ENCODE measurements at regions not wholly inside any gene's neighbourhood (a gene's known extent, or its start where the extent isn't known, plus 50 kb on each side); places are given as distances from the start of the nearest gene placed in this dataset.
A peak's percentile ranks its signal among the peaks of the same experiment; 100 is the strongest.

DNA sequence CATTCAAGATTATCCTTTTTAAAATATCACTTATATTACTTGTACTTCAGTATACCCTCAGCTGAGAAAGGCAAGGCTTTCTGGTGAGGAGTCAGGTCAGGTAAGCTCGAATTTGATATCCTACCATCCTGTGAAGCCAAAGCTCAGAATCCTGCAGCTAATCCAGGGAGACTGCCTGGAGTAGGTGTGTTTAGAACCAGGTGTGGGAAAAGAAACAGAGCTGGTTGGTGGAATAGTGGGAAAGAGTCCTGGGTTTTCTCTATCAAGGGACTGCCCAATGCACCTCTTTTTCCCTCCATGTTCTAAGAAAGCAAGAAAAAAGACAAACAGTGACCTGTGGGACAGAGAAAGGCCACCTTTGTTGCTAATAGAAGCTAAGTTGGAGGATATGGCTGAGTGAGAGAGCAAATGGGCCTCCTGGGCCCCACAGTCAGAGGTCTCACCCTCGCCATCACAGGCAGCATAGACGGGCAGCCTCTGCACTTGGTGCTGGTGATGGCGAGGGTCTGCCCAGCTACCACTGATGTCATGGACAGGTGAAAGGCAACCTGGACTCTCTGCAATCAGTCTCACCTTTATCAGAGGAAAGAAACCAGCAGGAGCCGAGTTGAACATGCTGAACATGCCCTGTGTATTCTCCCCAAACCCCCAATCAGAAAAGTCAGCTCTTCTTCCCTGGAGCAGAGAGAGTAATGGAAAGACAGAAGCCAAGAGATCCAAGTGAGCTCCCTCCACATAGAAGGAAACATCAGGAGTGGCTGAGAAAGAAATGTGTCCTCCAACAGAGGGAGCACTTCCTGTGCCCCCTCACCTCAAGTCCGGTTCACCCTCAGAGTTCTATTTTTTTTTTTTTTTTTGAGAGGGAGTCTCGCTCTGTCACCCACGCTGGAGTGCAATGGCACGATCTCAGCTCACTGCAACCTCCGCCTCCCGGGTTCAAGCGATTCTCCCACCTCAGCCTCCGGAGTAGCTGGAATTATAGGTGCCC lies 491.3 kb downstream of the BUD13 start:
- DNase-seq (ENCODE audit: low spot score in 2 of 2): no peak
- no peak for FAIRE-seq

DNA sequence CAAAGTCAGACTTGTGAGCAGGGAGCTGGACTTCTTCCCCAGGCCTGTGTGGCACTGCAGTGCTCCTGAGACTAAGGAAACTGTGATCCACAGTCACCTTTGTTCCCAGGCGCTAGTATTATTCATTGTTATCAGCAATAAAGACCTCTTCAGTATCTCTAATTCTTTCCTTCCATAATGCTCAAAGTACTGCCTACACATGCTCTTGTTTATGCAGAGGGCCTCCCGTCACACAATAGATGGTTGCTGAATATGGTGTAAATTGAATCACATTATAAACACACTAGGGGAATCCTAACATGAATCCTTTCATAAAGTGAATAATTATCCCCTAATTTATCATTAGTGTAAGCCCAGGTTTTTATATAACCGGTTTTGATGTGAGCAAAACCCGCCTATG lies 493.3 kb downstream of the BUD13 start:
- no peak for FAIRE-seq

DNA sequence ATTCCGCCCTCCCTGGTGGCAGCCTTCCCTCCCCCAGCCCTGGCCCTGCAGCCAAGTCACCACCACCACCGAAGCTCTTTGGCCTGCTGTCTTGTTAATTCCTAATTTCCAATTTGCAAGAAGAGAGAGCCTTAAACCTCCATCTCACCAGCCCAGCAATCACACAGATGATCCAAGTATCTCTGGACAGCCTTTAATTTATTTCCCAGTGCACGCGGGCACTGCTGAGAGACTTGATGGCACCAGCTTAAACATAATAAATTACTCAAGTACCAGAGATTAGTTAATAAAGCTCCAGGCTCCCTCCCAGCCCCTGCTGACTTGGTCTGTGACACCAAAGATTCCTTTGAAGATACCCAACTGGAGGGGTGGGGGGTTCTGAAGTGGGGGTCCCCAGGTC lies 494.7 kb downstream of the BUD13 start:
- DNase-seq (ENCODE audit: low spot score in 2 of 2): no peak
- FAIRE-seq: no peak

More for the DNA sequence above, 493.3 kb downstream of the BUD13 start:
- DNase-seq (ENCODE audit: low spot score in 2 of 2): no peak

- FAIRE-seq: no peak
- DNase-seq (ENCODE audit: low spot score in 2 of 2): peak; percentile 53 to 70
Measured at GRCh38 chr11:116276051-116277044, 496.4 kb downstream of the BUD13 start.

DNA sequence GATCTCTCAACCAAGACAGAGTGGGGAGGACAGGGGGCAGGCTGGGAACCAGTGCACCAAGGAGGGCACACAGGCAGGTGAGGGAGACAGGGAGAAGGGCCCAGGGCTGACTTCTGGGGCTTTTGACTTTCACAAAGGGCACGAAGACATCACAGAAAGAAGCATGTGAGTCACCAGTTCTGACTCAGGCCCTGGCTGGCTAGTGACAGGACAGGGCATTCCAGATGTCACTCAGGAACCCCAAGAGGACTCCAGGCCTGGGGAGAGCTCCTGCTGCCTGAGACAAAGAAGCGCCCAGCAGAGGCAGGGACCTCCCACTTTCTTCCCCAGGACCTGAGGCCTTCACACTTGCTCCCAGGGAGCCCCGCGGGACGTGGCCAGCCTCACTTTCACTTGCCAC lies 497.2 kb downstream of the BUD13 start:
- FAIRE-seq (no peak), DNase-seq (ENCODE audit: low spot score in 2 of 2) (no peak)

DNA sequence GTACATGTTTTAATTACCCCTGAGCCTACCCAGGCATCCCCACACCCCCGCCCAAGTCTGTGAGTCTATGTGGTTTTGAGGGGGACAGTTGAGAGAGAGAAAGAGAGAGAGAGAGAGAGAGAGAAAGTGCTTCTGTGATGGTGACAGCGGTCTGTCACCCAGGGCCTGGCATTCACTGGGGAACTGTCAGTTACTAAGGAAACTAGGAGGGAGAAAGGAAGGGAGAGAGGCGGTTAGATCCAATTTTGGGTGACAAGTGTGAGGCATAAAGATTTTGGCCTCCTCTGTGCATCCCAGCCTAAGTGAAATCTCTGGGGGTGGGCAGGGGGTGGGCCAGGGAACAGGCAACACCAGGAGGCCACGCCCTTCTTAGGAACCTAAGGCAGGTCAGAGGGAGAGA lies 498.3 kb downstream of the BUD13 start:
- DNase-seq (ENCODE audit: low spot score in 2 of 2) (no peak), FAIRE-seq (no peak)

DNA sequence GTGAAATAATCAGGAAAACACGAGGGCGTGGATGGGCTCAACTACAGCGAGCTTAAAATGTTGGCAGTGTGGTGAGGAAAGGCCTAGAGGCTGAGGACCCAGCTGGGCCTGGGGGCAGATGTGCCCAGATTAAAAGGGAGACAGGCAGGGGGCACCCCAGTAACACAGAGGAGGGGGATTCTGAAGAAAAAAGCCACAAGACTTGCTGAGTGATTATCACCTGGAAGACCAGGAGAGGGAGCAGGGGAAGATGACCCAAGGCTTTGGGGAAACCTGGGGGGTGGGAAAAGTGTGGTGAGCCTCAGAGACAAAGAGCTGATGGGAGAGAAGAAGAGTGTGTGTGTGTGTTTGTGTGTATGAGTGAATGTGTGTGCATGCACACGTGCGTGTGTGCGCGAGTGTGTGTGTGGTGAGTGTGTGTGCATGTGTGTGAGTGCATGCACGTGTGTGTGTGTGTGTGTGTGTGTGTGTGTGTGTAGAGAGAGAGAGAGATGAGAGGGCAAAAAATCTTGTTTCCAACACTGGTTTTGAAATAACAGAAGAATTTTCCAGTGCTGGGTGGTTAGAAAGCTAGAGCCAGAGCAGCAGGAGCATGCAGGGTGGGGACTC lies 500.5 kb downstream of the BUD13 start:
- FAIRE-seq (no peak), DNase-seq (ENCODE audit: low spot score in 2 of 2) (no peak)

- no peak for DNase-seq (ENCODE audit: low spot score in 2 of 2)
- no peak for FAIRE-seq
Measured at GRCh38 chr11:116271479-116271878, 501.3 kb downstream of the BUD13 start.

DNA sequence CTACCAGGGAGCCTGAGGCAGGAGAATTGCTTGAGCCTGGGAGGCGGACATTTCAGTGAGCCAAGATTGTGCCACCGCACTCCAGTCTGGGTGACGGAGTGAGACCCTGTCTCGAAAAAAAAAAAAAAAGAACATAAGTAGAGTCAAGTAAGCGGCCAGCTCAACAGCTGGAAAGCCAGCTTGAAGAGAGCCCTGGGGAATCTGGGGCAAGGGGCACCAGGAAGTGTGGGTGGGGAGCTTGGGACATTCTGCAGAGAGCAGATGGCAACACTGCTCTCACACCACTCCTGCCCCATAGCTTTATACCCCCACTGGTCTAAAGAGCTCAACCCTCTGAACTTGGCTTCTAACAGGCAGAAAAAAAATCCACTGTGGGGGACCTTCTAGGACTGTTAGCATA lies 505.6 kb downstream of the BUD13 start:
- FAIRE-seq (no peak), DNase-seq (ENCODE audit: low spot score in 2 of 2) (no peak)

DNA sequence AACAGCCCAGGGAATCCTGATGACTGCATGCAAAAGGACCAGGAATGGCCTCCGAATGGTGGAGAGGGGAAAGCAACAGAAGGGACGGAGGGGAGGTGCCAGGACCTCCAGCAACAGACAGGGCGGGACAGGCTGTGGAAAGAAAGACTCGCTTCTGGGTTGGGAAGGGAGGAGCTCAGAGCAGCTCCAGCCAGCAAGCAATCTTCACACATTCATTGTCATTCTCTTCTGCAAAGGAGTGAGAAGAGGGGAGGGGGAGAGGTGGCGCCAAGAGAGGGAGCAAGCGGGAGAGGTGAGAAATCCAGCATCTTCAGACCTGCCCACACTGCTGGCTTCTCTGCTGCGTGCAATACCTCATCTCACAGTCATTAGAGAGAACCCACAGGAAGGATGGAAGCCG lies 509.0 kb downstream of the BUD13 start:
- DNase-seq (ENCODE audit: low spot score in 2 of 2): no peak
- no peak for FAIRE-seq

DNA sequence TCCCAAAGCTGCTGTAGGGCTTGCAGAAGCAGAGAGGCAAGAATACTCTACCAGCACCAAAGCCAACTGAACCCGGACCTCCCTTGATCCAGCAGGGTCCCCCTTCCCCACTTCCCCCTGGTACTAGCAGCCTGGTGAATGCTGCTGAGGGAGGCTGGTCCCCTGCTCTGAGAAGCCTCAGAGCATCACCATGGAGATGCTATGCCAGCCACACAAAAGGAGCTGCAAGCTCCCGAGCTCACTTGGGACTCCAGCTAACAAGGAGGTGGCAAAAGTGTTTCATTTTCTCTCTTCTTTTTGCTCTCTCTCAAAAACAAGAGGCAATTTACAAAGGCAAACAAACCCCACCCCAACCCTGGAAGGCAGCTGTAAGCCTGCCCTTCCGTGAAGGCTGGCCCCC lies 509.8 kb downstream of the BUD13 start:
- no peak for DNase-seq (ENCODE audit: low spot score in 2 of 2)
- FAIRE-seq: no peak

DNA sequence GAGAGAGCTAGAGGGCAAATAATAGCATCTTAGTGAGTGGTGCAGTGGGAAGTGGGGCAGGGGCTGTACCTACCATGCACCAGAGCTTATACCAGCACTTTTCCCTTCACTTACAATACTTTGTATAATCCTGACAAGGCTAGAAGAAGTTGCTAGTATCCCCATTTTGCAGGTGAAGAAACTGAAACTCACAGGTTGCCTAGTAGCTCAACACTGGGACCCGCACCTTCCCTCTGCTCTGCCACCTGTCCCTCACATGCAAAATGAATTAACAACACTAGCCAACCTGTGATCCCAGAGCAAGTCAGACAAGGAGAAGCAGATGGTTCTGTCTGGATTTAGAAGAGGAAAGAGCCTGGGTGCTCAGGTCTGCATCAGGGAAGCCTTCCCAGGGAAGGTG lies 510.4 kb downstream of the BUD13 start:
- DNase-seq (ENCODE audit: low spot score in 2 of 2) (no peak), FAIRE-seq (no peak)

GRCh38 chr11:116261606-116262005 lies 511.2 kb downstream of the BUD13 start:
- FAIRE-seq (no peak), DNase-seq (ENCODE audit: low spot score in 2 of 2) (no peak)

- FAIRE-seq (no peak), DNase-seq (ENCODE audit: low spot score in 2 of 2) (no peak)
Measured at GRCh38 chr11:116258821-116259220, 514.0 kb downstream of the BUD13 start.

GRCh38 chr11:116257883-116258282 lies 514.9 kb downstream of the BUD13 start:
- no peak for DNase-seq (ENCODE audit: low spot score in 2 of 2)
- no peak for FAIRE-seq

DNA sequence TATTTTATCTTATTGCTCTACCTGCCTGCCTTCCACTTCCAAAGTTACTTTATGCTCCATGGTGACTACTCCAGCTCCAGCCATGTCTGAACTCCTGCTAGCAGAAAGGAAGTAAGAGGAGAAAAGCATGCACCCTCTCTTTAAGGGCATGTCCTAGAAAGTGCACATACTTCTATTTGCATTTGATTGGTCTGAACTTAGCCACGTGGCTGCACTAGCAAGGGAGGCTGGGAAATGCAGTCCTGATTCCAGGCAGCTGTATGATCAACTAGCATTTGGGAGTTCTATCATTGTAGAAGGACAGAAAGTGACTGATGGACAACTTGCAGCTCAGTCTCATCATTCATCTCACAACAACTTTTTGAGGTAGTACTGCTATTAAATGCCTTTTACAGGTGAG lies 515.7 kb downstream of the BUD13 start:
- FAIRE-seq: no peak
- DNase-seq (ENCODE audit: low spot score in 2 of 2): no peak

DNA sequence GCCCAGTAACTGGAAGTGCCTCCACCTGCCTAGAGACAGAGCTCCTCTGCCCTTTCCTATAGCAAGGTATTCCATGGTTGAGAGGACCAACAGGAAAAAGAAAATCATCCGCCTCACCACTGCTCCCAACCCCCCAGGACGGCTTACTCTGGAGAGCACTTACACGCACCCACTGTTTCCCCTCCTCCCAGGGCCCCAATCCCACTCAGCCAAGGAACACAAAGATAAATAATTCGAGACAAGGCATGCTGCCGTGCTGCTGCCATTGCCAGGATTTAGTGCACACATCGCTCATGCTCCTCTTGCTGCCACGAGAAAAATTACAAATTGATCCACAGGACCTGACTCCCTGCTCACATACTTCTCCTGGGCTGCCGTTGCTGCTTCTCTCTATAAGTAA lies 516.6 kb downstream of the BUD13 start:
- FAIRE-seq (no peak), DNase-seq (ENCODE audit: low spot score in 2 of 2) (no peak)

DNA sequence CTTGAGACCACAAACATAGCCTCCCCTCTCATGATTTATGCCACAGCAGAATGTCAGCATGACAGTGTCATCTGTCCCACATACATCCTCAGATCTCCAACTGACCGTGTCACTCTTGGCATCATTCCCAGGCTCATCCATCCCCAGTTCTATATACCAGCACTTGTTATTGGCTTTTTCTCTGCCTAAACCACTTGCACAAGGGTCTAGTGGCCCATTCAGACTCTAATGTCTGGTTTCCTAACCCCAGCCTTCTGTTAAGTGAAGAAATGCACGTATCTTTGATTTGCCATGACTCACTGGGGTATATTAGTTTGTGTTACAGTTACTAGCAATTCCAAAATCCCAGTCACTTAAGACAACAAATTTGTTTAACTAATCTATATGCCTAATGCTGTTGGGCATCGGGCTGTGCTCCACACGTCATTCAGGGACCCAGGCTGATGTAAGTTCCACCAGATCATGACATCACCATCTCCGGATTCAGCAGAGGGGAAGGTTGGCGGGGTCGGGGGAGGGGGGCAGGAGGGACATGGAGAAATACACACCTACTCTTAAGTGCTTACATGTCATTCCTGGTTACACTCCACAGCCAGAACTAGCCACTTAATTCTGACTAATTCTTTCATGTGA lies 517.4 kb downstream of the BUD13 start:
- DNase-seq (ENCODE audit: low spot score in 2 of 2) (no peak), FAIRE-seq (no peak)

DNA sequence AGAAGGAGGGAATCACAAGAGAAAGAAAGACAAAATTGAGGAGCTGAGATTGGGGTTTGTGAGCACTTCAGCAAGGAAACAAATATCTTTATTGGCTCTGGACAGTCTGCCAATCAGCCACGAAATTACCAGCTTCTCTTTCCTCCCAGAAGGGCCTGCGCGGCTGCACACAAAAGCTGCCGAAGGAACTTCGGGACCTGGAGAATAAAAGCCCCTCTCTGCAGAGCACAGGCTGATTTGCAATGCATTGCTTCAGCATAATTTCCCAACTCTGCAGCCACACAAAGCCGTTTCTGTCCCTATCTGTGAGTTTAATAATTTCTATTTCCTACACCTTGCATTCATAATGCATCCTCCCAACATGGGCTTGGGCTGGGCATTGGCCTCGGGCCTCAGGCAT lies 522.6 kb downstream of the BUD13 start:
- no peak for DNase-seq (ENCODE audit: low spot score in 2 of 2)
- FAIRE-seq: no peak

DNA sequence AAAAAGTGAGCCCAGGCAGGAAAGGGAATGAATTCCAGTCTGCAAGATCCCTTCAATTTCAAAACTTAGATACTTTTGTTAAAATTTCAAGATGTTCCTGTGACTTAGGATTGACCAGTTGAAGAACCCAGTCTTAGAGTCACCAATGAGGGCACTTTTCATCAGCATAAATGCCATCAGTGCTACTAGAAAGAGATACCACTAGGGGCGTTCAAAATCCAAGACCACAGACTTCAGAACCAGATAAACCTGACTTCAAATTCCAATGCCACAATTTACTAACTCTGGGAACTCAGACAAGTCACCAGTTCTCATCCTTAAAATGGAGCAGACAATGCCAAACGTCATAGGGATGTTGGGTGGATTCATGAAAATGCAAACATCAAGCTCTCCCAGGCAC lies 523.2 kb downstream of the BUD13 start:
- FAIRE-seq (no peak), DNase-seq (ENCODE audit: low spot score in 2 of 2) (no peak)

All from frontal cortex (tissue), 3 donors.